ENCODE measurements at regions not wholly inside any gene's neighbourhood (a gene's known extent, or its start where the extent isn't known, plus 50 kb on each side); places are given as distances from the start of the nearest gene placed in this dataset.

DNA sequence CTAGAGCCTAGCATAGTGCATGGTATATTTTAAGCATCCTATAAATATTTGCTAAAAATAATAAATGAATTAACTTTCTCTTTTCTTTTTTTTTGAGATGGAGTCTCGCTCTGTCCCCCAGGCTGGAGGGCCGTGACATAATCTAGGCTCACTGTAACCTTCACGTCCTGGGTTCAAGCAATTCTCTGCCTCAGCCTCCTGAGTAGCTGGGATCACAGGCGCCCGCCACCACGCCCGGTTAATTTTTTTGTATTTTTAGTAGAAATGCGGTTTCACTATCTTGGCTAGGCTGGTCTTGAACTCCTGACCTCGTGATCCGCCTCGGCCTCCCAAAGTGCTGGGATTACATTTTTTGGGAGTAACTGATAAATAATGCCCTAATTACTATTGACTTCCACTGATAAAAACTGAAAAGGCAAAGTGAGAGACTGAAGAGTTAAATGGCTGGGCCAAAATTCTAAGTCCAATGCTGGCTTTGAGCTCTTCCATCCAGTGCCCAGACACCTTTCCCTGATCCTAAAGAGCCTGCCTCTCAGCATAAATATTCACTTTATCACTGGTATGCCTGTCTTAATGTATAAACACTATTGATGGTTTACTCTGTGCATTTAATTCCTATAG lies 213.0 kb upstream of the KRR1 start:
- ATAC-seq = peak; percentile 8 to 21; a peak in 3 of 6 replicates
- CTCF ChIA-PET = interaction anchor here (1.0 to 2.9 kb wide), 4 partner anchors 9 to 164 kb away, joined by 3 to 10 read pairs (median 6); no protein-coding TSS in a partner anchor

GRCh38 chr12:75722714-75723200 lies 211.3 kb upstream of the KRR1 start:
- Histone ChIP-seq H3K27ac (peak overlapping the region; percentile 84 to 86), H3K9me3 (no peaks in the 10 kb centered on the region), H3K4me1 (peaks cover 56% of the 10 kb centered on the region), H3K4me3 (no peak overlapping the region), H3K4me2 (peak overlapping the region; percentile 52)
- peak; percentile 43 to 83 for DNase-seq (ENCODE audit: low read depth in 1 of 2, low spot score in 1 of 2)
- POLR2A ChIA-PET = no interaction called here
- CTCF ChIA-PET = no interaction called here
- 8% methylated on average over 5 of the region's 5 CpGs for WGBS (ENCODE audit: missing lambda C conversion rate)
- peak; percentile 94 for FAIRE-seq
- peak; percentile 40 to 47; a peak in 2 of 6 replicates for ATAC-seq
- TF ChIP-seq EHMT2 (IDR thresholded peaks at IDR 0.05; ENCODE audit: low read depth) (no peak), ZC3H11A (IDR thresholded peaks at IDR 0.05) (no peak), CBX2 (IDR thresholded peaks at IDR 0.05; ENCODE audit: borderline replicate concordance, low read depth) (no peak), MYC (IDR thresholded peaks at IDR 0.05; ENCODE audit: borderline replicate concordance, low read length) (peak; percentile 86; the same call in 1 of the 2 replicates), EHF (CRISPR knock-in tag; IDR thresholded peaks at IDR 0.05) (peak; percentile 78; the same call in 1 of the 2 replicates), ZFP36 (IDR thresholded peaks at IDR 0.05; ENCODE audit: borderline replicate concordance, partially characterized antibody) (no peak), CHD2 (IDR thresholded peaks at IDR 0.05; ENCODE audit: low read length, partially characterized antibody) (no peak), ZNF302 (CRISPR knock-in tag; IDR thresholded peaks at IDR 0.05) (peak; percentile 74; the same call in 1 of the 2 replicates), CBX8 (IDR thresholded peaks at IDR 0.05) (no peak), NR3C1 (IDR thresholded peaks at IDR 0.05) (no peak), PBX3 (IDR thresholded peaks at IDR 0.05) (no peak), TP53 (CRISPR knock-in tag; IDR thresholded peaks at IDR 0.05) (no peak), FOSB (CRISPR knock-in tag; IDR thresholded peaks at IDR 0.05) (0 out of 2 replicates have a peak, but pooled peaks have one; percentile 69), PHF8 (IDR thresholded peaks at IDR 0.05; ENCODE audit: borderline replicate concordance, low read depth) (no peak), ZSCAN20 (CRISPR knock-in tag; IDR thresholded peaks at IDR 0.05) (0 out of 2 replicates have a peak, but pooled peaks have one; percentile 43), HOXB5 (CRISPR knock-in tag; IDR thresholded peaks at IDR 0.05) (peak; percentile 84), MAX (IDR thresholded peaks at IDR 0.05) (peak; percentile 97), KDM1A (IDR thresholded peaks at IDR 0.05; ENCODE audit: low read depth) (no peak), RFX5 (IDR thresholded peaks at IDR 0.05) (no peak)
- TF ChIP-seq, protein P1, sequence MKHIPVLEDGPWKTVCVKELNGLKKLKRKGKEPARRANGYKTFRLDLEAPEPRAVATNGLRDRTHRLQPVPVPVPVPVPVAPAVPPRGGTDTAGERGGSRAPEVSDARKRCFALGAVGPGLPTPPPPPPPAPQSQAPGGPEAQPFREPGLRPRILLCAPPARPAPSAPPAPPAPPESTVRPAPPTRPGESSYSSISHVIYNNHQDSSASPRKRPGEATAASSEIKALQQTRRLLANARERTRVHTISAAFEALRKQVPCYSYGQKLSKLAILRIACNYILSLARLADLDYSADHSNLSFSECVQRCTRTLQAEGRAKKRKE (CRISPR knock-in tag; IDR thresholded peaks at IDR 0.05; ENCODE audit: low read depth) = peak; percentile 84
- TF ChIP-seq, protein P2, sequence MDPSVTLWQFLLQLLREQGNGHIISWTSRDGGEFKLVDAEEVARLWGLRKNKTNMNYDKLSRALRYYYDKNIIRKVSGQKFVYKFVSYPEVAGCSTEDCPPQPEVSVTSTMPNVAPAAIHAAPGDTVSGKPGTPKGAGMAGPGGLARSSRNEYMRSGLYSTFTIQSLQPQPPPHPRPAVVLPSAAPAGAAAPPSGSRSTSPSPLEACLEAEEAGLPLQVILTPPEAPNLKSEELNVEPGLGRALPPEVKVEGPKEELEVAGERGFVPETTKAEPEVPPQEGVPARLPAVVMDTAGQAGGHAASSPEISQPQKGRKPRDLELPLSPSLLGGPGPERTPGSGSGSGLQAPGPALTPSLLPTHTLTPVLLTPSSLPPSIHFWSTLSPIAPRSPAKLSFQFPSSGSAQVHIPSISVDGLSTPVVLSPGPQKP (IDR thresholded peaks at IDR 0.05; ENCODE audit: low read depth, low read length) = no peak

More for the DNA sequence above, 213.0 kb upstream of the KRR1 start:
- POLR2A ChIA-PET = interaction anchor here (0.6 to 1.8 kb wide), 3 partner anchors 12 to 387 kb away, joined by 3 to 9 read pairs (median 6); no protein-coding TSS in a partner anchor
- TF ChIP-seq EHMT2 (IDR thresholded peaks at IDR 0.05; ENCODE audit: low read depth) (no peak), RFX5 (IDR thresholded peaks at IDR 0.05) (no peak), MAX (IDR thresholded peaks at IDR 0.05) (no peak), E2F6 (IDR thresholded peaks at IDR 0.05; ENCODE audit: borderline replicate concordance, low read depth) (no peak), PHF8 (IDR thresholded peaks at IDR 0.05; ENCODE audit: borderline replicate concordance, low read depth) (no peak), TFCP2L1 (CRISPR knock-in tag; IDR thresholded peaks at IDR 0.05) (no peak), HEYL (CRISPR knock-in tag; IDR thresholded peaks at IDR 0.05) (no peak), HMGXB4 (CRISPR knock-in tag; IDR thresholded peaks at IDR 0.05; ENCODE audit: borderline replicate concordance) (no peak), ZFP36 (IDR thresholded peaks at IDR 0.05; ENCODE audit: borderline replicate concordance, partially characterized antibody) (no peak), FOSL2 (IDR thresholded peaks at IDR 0.05) (no peak), FOSL2 (CRISPR knock-in tag; IDR thresholded peaks at IDR 0.05) (no peak), NFE2L2 (conservative IDR thresholded peaks at IDR 0.05; ENCODE audit: low read length) (no peak), MAZ (IDR thresholded peaks at IDR 0.05; ENCODE audit: borderline replicate concordance, low read depth, low read length) (no peak)
- no peak for DNase-seq (ENCODE audit: low read depth in 1 of 2, low spot score in 1 of 2)
- Histone ChIP-seq H3K4me1 (peaks cover 56% of the 10 kb centered on the region), H3K4me3 (no peak overlapping the region), H3K27ac (peak overlapping the region; percentile 84 to 86), H3K4me2 (peak overlapping the region; percentile 75), H3K9me3 (no peaks in the 10 kb centered on the region)
- 96% methylated on average over 11 of the region's 11 CpGs for WGBS (ENCODE audit: missing lambda C conversion rate)
- FAIRE-seq = no peak
